ENCODE measurements at regions not wholly inside any gene's neighbourhood (a gene's known extent, or its start where the extent isn't known, plus 50 kb on each side); places are given as distances from the start of the nearest gene placed in this dataset.
"Not testable (repeated sequence)": the region's sequence is repeated elsewhere in the genome, so short reads cannot be mapped to it uniquely, and the experiment has no call there.

DNA sequence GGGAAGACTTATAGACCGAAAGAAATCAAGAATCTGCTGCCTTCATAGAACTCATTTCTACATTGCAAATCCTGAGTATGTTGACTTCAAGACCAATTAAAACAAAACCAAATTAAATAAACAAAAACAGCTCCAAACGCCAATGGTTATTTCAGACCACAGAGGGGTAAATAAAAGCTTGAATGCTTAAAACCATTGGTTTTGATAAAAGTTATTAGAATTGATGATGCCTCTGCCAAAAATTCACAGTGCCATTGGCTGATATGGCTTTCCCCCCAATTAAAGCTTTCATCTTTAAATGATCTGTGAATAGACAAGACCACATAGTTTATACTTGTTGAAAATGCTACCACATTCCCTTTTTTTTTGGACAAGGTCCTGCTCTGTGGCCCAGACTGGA lies 188.5 kb downstream of the NFKBIZ start:
- no peaks in the 10 kb centered on the region for H3K36me3 ChIP-seq (ENCODE audit: control insufficient read depth, insufficient read depth, low read length)
- CTCF ChIA-PET: interaction anchor here (1.8 kb wide), 1 partner anchor 9 kb away, joined by 5 read pairs; no protein-coding TSS in a partner anchor
- TF ChIP-seq, protein P1, sequence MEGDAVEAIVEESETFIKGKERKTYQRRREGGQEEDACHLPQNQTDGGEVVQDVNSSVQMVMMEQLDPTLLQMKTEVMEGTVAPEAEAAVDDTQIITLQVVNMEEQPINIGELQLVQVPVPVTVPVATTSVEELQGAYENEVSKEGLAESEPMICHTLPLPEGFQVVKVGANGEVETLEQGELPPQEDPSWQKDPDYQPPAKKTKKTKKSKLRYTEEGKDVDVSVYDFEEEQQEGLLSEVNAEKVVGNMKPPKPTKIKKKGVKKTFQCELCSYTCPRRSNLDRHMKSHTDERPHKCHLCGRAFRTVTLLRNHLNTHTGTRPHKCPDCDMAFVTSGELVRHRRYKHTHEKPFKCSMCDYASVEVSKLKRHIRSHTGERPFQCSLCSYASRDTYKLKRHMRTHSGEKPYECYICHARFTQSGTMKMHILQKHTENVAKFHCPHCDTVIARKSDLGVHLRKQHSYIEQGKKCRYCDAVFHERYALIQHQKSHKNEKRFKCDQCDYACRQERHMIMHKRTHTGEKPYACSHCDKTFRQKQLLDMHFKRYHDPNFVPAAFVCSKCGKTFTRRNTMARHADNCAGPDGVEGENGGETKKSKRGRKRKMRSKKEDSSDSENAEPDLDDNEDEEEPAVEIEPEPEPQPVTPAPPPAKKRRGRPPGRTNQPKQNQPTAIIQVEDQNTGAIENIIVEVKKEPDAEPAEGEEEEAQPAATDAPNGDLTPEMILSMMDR (IDR thresholded peaks at IDR 0.05; ENCODE audit: insufficient read depth, low read depth, low read length): no peak
- no peak overlapping the region for H3K4me3 ChIP-seq (ENCODE audit: low read depth, low read length)
- POLR2A ChIA-PET: no interaction called here
- H3K27me3 ChIP-seq (ENCODE audit: control insufficient read depth, insufficient read depth, low read length): no peaks in the 10 kb centered on the region
- DNase-seq (ENCODE audit: low read depth): no peak

DNA sequence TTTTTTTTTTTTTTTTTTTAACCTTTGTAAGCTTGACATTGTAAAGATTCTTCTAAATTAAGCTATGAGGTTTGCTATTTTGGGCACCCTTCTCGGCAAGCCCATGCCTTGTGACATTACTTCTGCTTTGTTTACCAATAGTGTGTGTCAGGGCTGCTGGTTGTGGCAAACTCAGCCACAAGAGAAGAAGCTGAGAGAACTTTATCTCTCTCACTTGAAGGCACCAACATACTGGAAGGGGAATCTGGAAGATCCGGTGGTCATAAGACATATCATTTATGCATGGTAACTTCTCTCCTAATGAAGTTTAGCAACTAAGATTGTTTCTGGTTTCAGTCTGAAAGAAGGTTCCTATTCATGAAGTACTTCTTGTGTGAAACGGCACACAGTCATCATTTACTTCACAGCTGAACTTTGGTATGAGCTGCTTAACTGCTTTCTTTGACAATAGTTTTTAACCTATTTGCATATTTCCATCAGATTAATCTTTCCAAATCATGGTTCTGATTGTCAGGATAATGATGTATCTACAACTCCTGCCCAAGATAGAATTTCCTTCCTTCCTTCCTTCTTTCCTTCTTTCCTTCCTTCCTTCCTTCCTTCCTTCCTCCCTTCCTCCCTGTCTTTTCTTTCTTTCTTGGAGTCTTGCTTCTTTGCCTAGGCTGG lies 189.3 kb downstream of the NFKBIZ start:
- TF ChIP-seq, protein P1 (IDR thresholded peaks at IDR 0.05; ENCODE audit: insufficient read depth, low read depth, low read length): no peak
- Histone ChIP-seq H3K36me3 (ENCODE audit: control insufficient read depth, insufficient read depth, low read length) (no peaks in the 10 kb centered on the region), H3K27me3 (ENCODE audit: control insufficient read depth, insufficient read depth, low read length) (no peaks in the 10 kb centered on the region), H3K4me3 (ENCODE audit: low read depth, low read length) (no peak overlapping the region)
- ChIA-PET CTCF (interaction anchor here (1.2 kb wide), 1 partner anchor 62 kb away, joined by 6 read pairs; no protein-coding TSS in a partner anchor), POLR2A (no interaction called here)
- no peak for DNase-seq (ENCODE audit: low read depth)

DNA sequence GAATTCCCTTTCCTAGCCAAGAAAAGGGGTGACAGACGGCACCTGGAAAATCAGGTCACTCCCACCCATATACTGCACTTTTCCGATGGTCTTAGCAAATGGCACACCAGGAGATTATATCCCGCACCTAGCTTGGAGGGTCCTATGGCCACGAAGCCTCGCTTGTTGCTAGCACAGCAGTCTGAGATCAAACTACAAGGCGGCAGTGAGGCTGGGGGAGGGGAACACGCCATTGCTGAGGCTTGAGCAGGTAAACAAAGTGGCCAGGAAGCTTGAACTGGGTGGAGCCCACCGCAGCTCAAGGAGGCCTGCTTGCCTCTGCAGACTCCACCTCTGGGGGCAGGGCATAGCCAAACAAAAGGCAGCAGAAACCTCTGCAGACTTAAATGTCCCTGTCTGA lies 190.8 kb downstream of the NFKBIZ start:
- POLR2A ChIA-PET; H3K36me3 ChIP-seq (ENCODE audit: control insufficient read depth, insufficient read depth, low read length); DNase-seq (ENCODE audit: low read depth); CTCF ChIA-PET; H3K27me3 ChIP-seq (ENCODE audit: control insufficient read depth, insufficient read depth, low read length); H3K4me3 ChIP-seq (ENCODE audit: low read depth, low read length): not testable (repeated sequence)

- TF ChIP-seq, protein P1 (IDR thresholded peaks at IDR 0.05; ENCODE audit: insufficient read depth, low read depth, low read length): no peak
- POLR2A ChIA-PET: no interaction called here
- H3K27me3 ChIP-seq (ENCODE audit: control insufficient read depth, insufficient read depth, low read length): no peaks in the 10 kb centered on the region
- H3K36me3 ChIP-seq (ENCODE audit: control insufficient read depth, insufficient read depth, low read length): no peaks in the 10 kb centered on the region
- CTCF ChIA-PET: no interaction called here
- H3K4me3 ChIP-seq (ENCODE audit: low read depth, low read length): no peak overlapping the region
- DNase-seq (ENCODE audit: low read depth): no peak
These were observed 204.2 kb downstream of the NFKBIZ start for GRCh38 chr3:102053375-102053989.

- TF ChIP-seq, protein P1 (IDR thresholded peaks at IDR 0.05; ENCODE audit: insufficient read depth, low read depth, low read length): no peak
- Histone ChIP-seq H3K27me3 (ENCODE audit: control insufficient read depth, insufficient read depth, low read length) (no peaks in the 10 kb centered on the region), H3K36me3 (ENCODE audit: control insufficient read depth, insufficient read depth, low read length) (no peaks in the 10 kb centered on the region), H3K4me3 (ENCODE audit: low read depth, low read length) (no peak overlapping the region)
- DNase-seq (ENCODE audit: low read depth): no peak
- ChIA-PET CTCF (interaction anchor here (0.6 kb wide), 1 partner anchor 231 kb away, joined by 3 read pairs; no protein-coding TSS in a partner anchor), POLR2A (no interaction called here)
These were observed 205.3 kb downstream of the NFKBIZ start for GRCh38 chr3:102054543-102055080.

All from BJ (cell line).